HCT116 (cell line): ENCODE measurements at regions not wholly inside any gene's neighbourhood (a gene's known extent, or its start where the extent isn't known, plus 50 kb on each side); places are given as distances from the start of the nearest gene placed in this dataset.

Experiments
- ATAC-seq: fragments of 200-7000 bp; cut with Tn5 transposase; 2 replicates; pipeline ENCODE4 v1.9.1; 2020; ENCODE audit warnings: mild to moderate bottlenecking, moderate library complexity
- BruUV-seq: library from RNA; stranded (reverse); fragments of 400-500 nt; replicated peaks from 2 replicates; lab custom pipeline; 2021; lab: Mats Ljungman, UMichigan
- CTCF ChIA-PET: fragments of 300-600 bp; sonication (Branson Sonifier 250); formaldehyde crosslinking; loops from one replicate; lab custom pipeline; 2021; ENCODE audit warnings: antibody characterized with exemption; lab: Charles Lee
- POLR2A ChIA-PET: fragments of 300-600, 350-600 bp; sonication (Branson Sonifier 250); formaldehyde crosslinking; loops from one replicate; lab custom pipeline; 2021; ENCODE audit warnings: antibody characterized with exemption; lab: Charles Lee
- RAD21 ChIA-PET, 2 experiments: fragments of 300-600 bp; sonication (Branson Sonifier 250); formaldehyde crosslinking; loops; one replicate each; lab custom pipeline; 2023; ENCODE audit warnings: low total read pairs in 2 of 2; ENCODE audit not compliant: uncharacterized antibody in 2 of 2, unreplicated experiment in 2 of 2, low non-redundant PET in 1 of 2; lab: Charles Lee
- DNase-seq: peaks from one replicate; pipeline ENCODE4 v3.0.0-alpha.2; 2010; ENCODE audit warnings: low read depth, low spot score
- H2AFZ ChIP-seq: fragments of 200-600 bp; shearing (Covaris generic), sonication (generic); 2 replicates; pipeline ENCODE4 v1.6.1; 2017; ENCODE audit warnings: low read depth, mixed run types, mixed read lengths, antibody characterized with exemption, low read length; ENCODE audit not compliant: poor library complexity, severe bottlenecking
- H3K27ac ChIP-seq: 2 replicates; pipeline ENCODE4 v1.5.1; 2012; ENCODE audit warnings: low read depth, low read length
- H3K27me3 ChIP-seq: fragments of 200-600 bp; sonication (generic); 2 replicates; pipeline ENCODE4 v1.6.1; 2016; ENCODE audit warnings: mixed run types, low read length, mixed read lengths; ENCODE audit not compliant: insufficient read depth
- H3K36me3 ChIP-seq, 2 experiments: fragments of 200-500 bp in 1 of 2; fragments of 200-600 bp in 1 of 2; sonication (Bioruptor generic) in 1 of 2; sonication (generic) in 1 of 2; 2 replicates each; pipeline versions ENCODE4 v1.5.1 to v1.6.1; 2014 to 2016; ENCODE audit warnings: low read length in 2 of 2, inconsistent platforms in 1 of 2, mixed read lengths in 1 of 2, mixed run types in 1 of 2; ENCODE audit not compliant: insufficient read depth in 2 of 2, control insufficient read depth in 1 of 2
- H3K4me1 ChIP-seq, 2 experiments: fragments of 200-600 bp in 1 of 2; sonication (generic) in 1 of 2; 2 replicates each; pipeline versions ENCODE4 v1.5.1 to v1.6.1; 2012 to 2017; ENCODE audit warnings: low read length in 2 of 2, inconsistent platforms in 1 of 2, mild to moderate bottlenecking in 1 of 2, mixed read lengths in 1 of 2, mixed run types in 1 of 2, moderate library complexity in 1 of 2; ENCODE audit not compliant: insufficient read depth in 2 of 2, control insufficient read depth in 1 of 2
- H3K4me2 ChIP-seq: fragments of 200-600 bp; sonication (generic); 2 replicates; pipeline ENCODE4 v1.6.1; 2017; ENCODE audit warnings: mixed run types, low read length, mixed read lengths
- H3K4me3 ChIP-seq, 2 experiments: fragments of 200-600 bp in 1 of 2; sonication (generic) in 1 of 2; replicated peaks in 1 of 2; 2 replicates each; pipeline ENCODE4 v1.5.1; 2011 to 2016; ENCODE audit warnings: low read length in 2 of 2, control low read depth in 1 of 2, low read depth in 1 of 2, mild to moderate bottlenecking in 1 of 2, mixed read lengths in 1 of 2, mixed run types in 1 of 2
- H3K79me2 ChIP-seq: fragments of 200-600 bp; sonication (generic); 2 replicates; pipeline ENCODE4 v1.6.1; 2017; ENCODE audit warnings: mild to moderate bottlenecking, mixed run types, low read length, moderate library complexity, mixed read lengths; ENCODE audit not compliant: insufficient read depth
- H3K9ac ChIP-seq: fragments of 200-600 bp; sonication (generic); 2 replicates; pipeline ENCODE4 v1.6.1; 2016; ENCODE audit warnings: low read length, mixed read lengths
- H3K9me2 ChIP-seq: fragments of 200-600 bp; sonication (generic), shearing (Covaris generic); 2 replicates; pipeline ENCODE4 v1.6.1; 2017; ENCODE audit warnings: mixed run types, mild to moderate bottlenecking, moderate library complexity; ENCODE audit not compliant: insufficient read depth
- H3K9me3 ChIP-seq, 2 experiments: fragments of 200-500 bp in 1 of 2; fragments of 200-600 bp in 1 of 2; sonication (Bioruptor generic) in 1 of 2; sonication (generic) in 1 of 2; 2 replicates each; pipeline ENCODE4 v1.6.1; 2014 to 2017; ENCODE audit warnings: low read length in 2 of 2, mixed read lengths in 2 of 2, inconsistent platforms in 1 of 2, low read depth in 1 of 2, mild to moderate bottlenecking in 1 of 2, mixed run types in 1 of 2, moderate library complexity in 1 of 2; ENCODE audit not compliant: control insufficient read depth in 1 of 2, insufficient read depth in 1 of 2
- H4K20me1 ChIP-seq: fragments of 200-600 bp; sonication (generic), shearing (Covaris generic); 2 replicates; pipeline ENCODE4 v1.6.1; 2017; ENCODE audit warnings: mixed run types, mild to moderate bottlenecking, moderate library complexity; ENCODE audit not compliant: insufficient read depth
- CTCF ChIP-seq, 3 experiments: fragments of 200-600 bp in 1 of 3; sonication (generic) in 1 of 3; IDR thresholded peaks in 2 of 3; conservative IDR thresholded peaks in 1 of 3; 2 replicates each; pipeline ENCODE4 v1.5.1; 2012 to 2017; ENCODE audit warnings: low read depth in 2 of 3, low read length in 2 of 3, antibody characterized with exemption in 1 of 3, borderline replicate concordance in 1 of 3, control low read depth in 1 of 3, mild to moderate bottlenecking in 1 of 3, mixed read lengths in 1 of 3, mixed run types in 1 of 3, moderate library complexity in 1 of 3; ENCODE audit not compliant: insufficient read depth in 1 of 3
- EZH2phosphoT487 ChIP-seq: fragments of 200-600 bp; IDR thresholded peaks from 2 replicates; pipeline ENCODE4 v1.6.1; 2018; ENCODE audit warnings: antibody characterized with exemption, borderline replicate concordance
- RAD21 ChIP-seq: IDR thresholded peaks from 2 replicates; pipeline ENCODE4 v1.6.1; 2012; ENCODE audit warnings: low read depth, mild to moderate bottlenecking
- SRF ChIP-seq: IDR thresholded peaks from 2 replicates; pipeline ENCODE4 v1.6.1; 2012; ENCODE audit warnings: low read depth
- intact Hi-C: fragments of 100-400 bp; cut with micrococcal nuclease; formaldehyde crosslinking; loops from 2 replicates; pipeline ENCODE4 v1.10.0; 2022

- Histone ChIP-seq H4K20me1 (no peaks in the 10 kb centered on the region), H3K4me1 (no peaks in the 10 kb centered on the region; a peak in 1 of 4 replicates), H3K27ac (no peak overlapping the region), H3K79me2 (no peaks in the 10 kb centered on the region), H3K9me3 (no peaks in the 10 kb centered on the region), H3K9ac (no peak overlapping the region), H2AFZ (no peak overlapping the region), H3K9me2 (no peaks in the 10 kb centered on the region), H3K4me3 (no peak overlapping the region), H3K4me2 (no peak overlapping the region), H3K36me3 (no peaks in the 10 kb centered on the region), H3K27me3 (peaks cover 3% of the 10 kb centered on the region)
- ChIA-PET POLR2A (no interaction called here), RAD21 (interaction anchor here in 1 of 2 experiments (0.6 kb wide), 1 partner anchor 308 kb away, joined by 9 read pairs; no protein-coding TSS in a partner anchor), CTCF (interaction anchor here (0.6 to 1.5 kb wide), 4 partner anchors 13 to 307 kb away, joined by 3 to 14 read pairs (median 3); no protein-coding TSS in a partner anchor)
- peak; percentile 86 for ATAC-seq
- peak; percentile 12 for DNase-seq
- intact Hi-C loops, result no loop called here
- TF ChIP-seq EZH2phosphoT487 (no peak), SRF (no peak), RAD21 (peak; percentile 56), CTCF (IDR thresholded peaks at IDR 0.05 in 2 of 3, conservative IDR thresholded peaks at IDR 0.05 in 1 of 3; ENCODE audit: borderline replicate concordance in 1 of 3, insufficient read depth in 1 of 3, low read depth in 2 of 3, low read length in 2 of 3) (peak; percentile 41 to 55 (median 51); a peak in 5 of 6 replicates)
- BruUV-seq, result no TSS peak
Observed at GRCh38 chr3:13145131-13145825, 72.0 kb upstream of the IQSEC1 start.
